Mammary epithelial cell (primary cell): ENCODE measurements at regions not wholly inside any gene's neighbourhood (a gene's known extent, or its start where the extent isn't known, plus 50 kb on each side); places are given as distances from the start of the nearest gene placed in this dataset.

Source experiments
- CTCF ChIP-seq, 2 donors: IDR thresholded peaks in 1 of 2; conservative IDR thresholded peaks in 1 of 2; 2 replicates each; pipeline ENCODE4 v1.5.1; 2011 to 2012; ENCODE audit warnings: inconsistent platforms in 2 of 2, low read length in 2 of 2, mild to moderate bottlenecking in 2 of 2, control low read depth in 1 of 2, low read depth in 1 of 2; ENCODE audit not compliant: insufficient read depth in 1 of 2; ENCODE audit errors: extremely low read depth in 1 of 2
- EZH2 ChIP-seq: IDR thresholded peaks from 2 replicates; pipeline ENCODE4 v1.6.1; 2012; ENCODE audit warnings: low read length, inconsistent platforms, borderline replicate concordance

- TF ChIP-seq CTCF (conservative IDR thresholded peaks at IDR 0.05 in 1 of 2, IDR thresholded peaks at IDR 0.05 in 1 of 2; ENCODE audit: extremely low read depth in 1 of 2, insufficient read depth in 1 of 2, low read depth in 1 of 2, low read length in 2 of 2) = no peak
- TF ChIP-seq EZH2 = no peak
Observed at GRCh38 chr16:6020162-6020985, 922.8 kb upstream of the EEF2KMT start.
